Prostate gland (tissue), 2 donors: ENCODE measurements at regions not wholly inside any gene's neighbourhood (a gene's known extent, or its start where the extent isn't known, plus 50 kb on each side); places are given as distances from the start of the nearest gene placed in this dataset.

Source experiments
- DNase-seq: peaks from one replicate; pipeline ENCODE4 v3.0.0-alpha.2; 2019; ENCODE audit warnings: low spot score
- H3K27ac ChIP-seq, 2 donors: fragments of 200-600 bp; sonication (generic); 2 replicates each; pipeline ENCODE4 v1.5.1; 2017 to 2019
- H3K27me3 ChIP-seq: fragments of 200-600 bp; sonication (generic); replicated peaks from 2 replicates; pipeline ENCODE4 v1.5.1; 2019; ENCODE audit not compliant: insufficient read depth
- H3K36me3 ChIP-seq, 2 donors: fragments of 200-600 bp; sonication (generic); 1 replicate in 1 of 2; 2 replicates in 1 of 2; pipeline versions ENCODE4 v1.5.1 to v1.8.1; 2017 to 2019
- H3K4me1 ChIP-seq: fragments of 200-600 bp; sonication (generic); replicated peaks from 2 replicates; pipeline ENCODE4 v1.5.1; 2019
- H3K4me3 ChIP-seq, 2 donors: fragments of 200-600 bp; sonication (generic); 2 replicates each; pipeline ENCODE4 v1.5.1; 2017 to 2019
- H3K9me3 ChIP-seq: fragments of 200-600 bp; sonication (generic); 2 replicates; pipeline ENCODE4 v1.5.1; 2017
- POLR2A ChIP-seq: fragments of 450-650 bp; IDR thresholded peaks from one replicate; pipeline ENCODE4 v1.6.1; 2016; ENCODE audit warnings: antibody characterized with exemption, mild to moderate bottlenecking
- POLR2AphosphoS5 ChIP-seq: sonication (generic); formaldehyde crosslinking; IDR thresholded peaks from one replicate; pipeline ENCODE4 v1.6.1; 2017; ENCODE audit warnings: antibody characterized with exemption
- WGBS: methylation state at CpG from one replicate; pipeline ENCODE4 v1.1.5; 2018; 5-methylcytosine and 5-hydroxymethylcytosine counted together
- intact Hi-C: fragments of 100-400 bp; cut with DNase I; formaldehyde crosslinking; loops from one replicate; pipeline ENCODE4 v1.14.2; 2022
- TF ChIP-seq, protein P1 (sequence below), 4 experiments: fragments of 200-600 bp in 2 of 4; fragments of 450-650 bp in 2 of 4; sonication (generic) in 2 of 4; IDR thresholded peaks; 1 replicate in 3 of 4; 2 replicates in 1 of 4; pipeline ENCODE4 v1.5.1; 2016 to 2019; ENCODE audit warnings: antibody characterized with exemption in 4 of 4, mild to moderate bottlenecking in 2 of 4, moderate library complexity in 2 of 4

DNA sequence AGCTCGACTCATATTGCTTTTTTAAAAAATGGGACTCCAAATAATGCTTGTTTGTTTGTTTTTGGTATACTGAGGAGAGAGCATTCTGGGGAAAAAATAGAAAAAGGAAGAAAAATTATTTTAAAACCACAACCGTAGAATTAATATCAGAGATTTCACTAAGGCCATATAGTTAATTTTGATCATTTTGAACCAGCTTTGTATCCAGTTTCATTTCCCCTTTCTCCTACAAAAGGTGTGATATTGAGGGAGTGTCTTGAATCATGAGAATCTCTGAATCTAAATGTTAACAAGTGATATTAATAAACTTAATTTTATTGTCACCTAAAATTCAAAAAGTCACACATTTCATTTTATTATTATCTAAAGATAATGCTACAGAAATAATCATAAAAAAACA, 198.5 kb upstream of the GALNT5 start:
- H3K4me1 ChIP-seq: no peaks in the 10 kb centered on the region
- no peaks in the 10 kb centered on the region for H3K9me3 ChIP-seq
- H3K27ac ChIP-seq: no peak overlapping the region
- DNase-seq: no peak
- TF ChIP-seq, protein P1, sequence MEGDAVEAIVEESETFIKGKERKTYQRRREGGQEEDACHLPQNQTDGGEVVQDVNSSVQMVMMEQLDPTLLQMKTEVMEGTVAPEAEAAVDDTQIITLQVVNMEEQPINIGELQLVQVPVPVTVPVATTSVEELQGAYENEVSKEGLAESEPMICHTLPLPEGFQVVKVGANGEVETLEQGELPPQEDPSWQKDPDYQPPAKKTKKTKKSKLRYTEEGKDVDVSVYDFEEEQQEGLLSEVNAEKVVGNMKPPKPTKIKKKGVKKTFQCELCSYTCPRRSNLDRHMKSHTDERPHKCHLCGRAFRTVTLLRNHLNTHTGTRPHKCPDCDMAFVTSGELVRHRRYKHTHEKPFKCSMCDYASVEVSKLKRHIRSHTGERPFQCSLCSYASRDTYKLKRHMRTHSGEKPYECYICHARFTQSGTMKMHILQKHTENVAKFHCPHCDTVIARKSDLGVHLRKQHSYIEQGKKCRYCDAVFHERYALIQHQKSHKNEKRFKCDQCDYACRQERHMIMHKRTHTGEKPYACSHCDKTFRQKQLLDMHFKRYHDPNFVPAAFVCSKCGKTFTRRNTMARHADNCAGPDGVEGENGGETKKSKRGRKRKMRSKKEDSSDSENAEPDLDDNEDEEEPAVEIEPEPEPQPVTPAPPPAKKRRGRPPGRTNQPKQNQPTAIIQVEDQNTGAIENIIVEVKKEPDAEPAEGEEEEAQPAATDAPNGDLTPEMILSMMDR (IDR thresholded peaks at IDR 0.05): no peak
- TF ChIP-seq POLR2A (no peak), POLR2AphosphoS5 (no peak)
- no peak overlapping the region for H3K4me3 ChIP-seq
- intact Hi-C loops: no loop called here
- no peaks in the 10 kb centered on the region for H3K27me3 ChIP-seq
- no peaks in the 10 kb centered on the region for H3K36me3 ChIP-seq
- WGBS: 93% methylated on average over 2 of the region's 2 CpGs

- no peak for DNase-seq
- Histone ChIP-seq H3K27ac (no peak overlapping the region), H3K4me1 (no peaks in the 10 kb centered on the region), H3K27me3 (no peaks in the 10 kb centered on the region), H3K9me3 (no peaks in the 10 kb centered on the region), H3K36me3 (no peaks in the 10 kb centered on the region), H3K4me3 (no peak overlapping the region)
- TF ChIP-seq, protein P1 (IDR thresholded peaks at IDR 0.05): no peak
- TF ChIP-seq POLR2AphosphoS5: no peak
- TF ChIP-seq POLR2A: no peak
- intact Hi-C loops: no loop called here
- 74% methylated on average over 2 of the region's 2 CpGs for WGBS
These were observed 195.7 kb upstream of the GALNT5 start for GRCh38 chr2:157061799-157062198.

- intact Hi-C loops: no loop called here
- Histone ChIP-seq H3K36me3 (no peaks in the 10 kb centered on the region), H3K4me1 (no peaks in the 10 kb centered on the region), H3K27me3 (no peaks in the 10 kb centered on the region), H3K4me3 (no peak overlapping the region), H3K9me3 (no peaks in the 10 kb centered on the region), H3K27ac (no peak overlapping the region)
- DNase-seq: no peak
- WGBS: 45% methylated on average over 2 of the region's 2 CpGs
- TF ChIP-seq, protein P1 (IDR thresholded peaks at IDR 0.05): no peak
- TF ChIP-seq POLR2A (no peak), POLR2AphosphoS5 (no peak)
These were observed 189.9 kb upstream of the GALNT5 start for GRCh38 chr2:157067562-157067961.

- TF ChIP-seq, protein P1 (IDR thresholded peaks at IDR 0.05): no peak
- TF ChIP-seq POLR2AphosphoS5 (no peak), POLR2A (no peak)
These were observed 189.3 kb upstream of the GALNT5 start for GRCh38 chr2:157068237-157068636.

DNA sequence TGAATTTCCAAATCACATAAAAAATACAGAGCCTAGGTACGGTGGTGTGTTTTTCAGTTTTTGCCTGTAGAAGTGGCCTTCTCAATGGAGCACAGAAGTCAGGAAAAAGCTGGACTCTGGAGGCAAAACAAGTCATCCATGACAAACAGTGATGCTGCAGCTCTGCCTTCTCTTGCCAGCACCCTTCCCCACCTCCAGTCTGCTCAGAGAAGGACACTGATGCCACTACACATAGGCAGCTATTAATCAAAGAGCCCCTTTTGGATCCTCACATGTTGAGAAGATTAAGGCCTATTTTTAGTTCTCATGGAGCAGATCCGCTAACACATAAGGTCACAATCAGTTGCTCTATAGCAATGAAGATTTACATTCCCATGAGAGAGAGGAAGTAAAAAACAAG, 181.6 kb upstream of the GALNT5 start:
- Histone ChIP-seq H3K36me3 (no peaks in the 10 kb centered on the region), H3K4me1 (no peaks in the 10 kb centered on the region), H3K27ac (no peak overlapping the region), H3K9me3 (no peaks in the 10 kb centered on the region), H3K27me3 (no peaks in the 10 kb centered on the region), H3K4me3 (no peak overlapping the region)
- TF ChIP-seq POLR2AphosphoS5 (no peak), POLR2A (no peak)
- TF ChIP-seq, protein P1 (IDR thresholded peaks at IDR 0.05): no peak
- WGBS: 86% methylated on average over 2 of the region's 2 CpGs
- DNase-seq: no peak
- intact Hi-C loops: no loop called here

More at GRCh38 chr2:157068237-157068636, 189.3 kb upstream of the GALNT5 start:
- WGBS: 91% methylated on average over 1 of the region's 1 CpG
- no peaks in the 10 kb centered on the region for H3K27me3 ChIP-seq
- no peaks in the 10 kb centered on the region for H3K9me3 ChIP-seq
- H3K4me1 ChIP-seq: no peaks in the 10 kb centered on the region
- intact Hi-C loops: no loop called here
- H3K27ac ChIP-seq: no peak overlapping the region
- H3K36me3 ChIP-seq: no peaks in the 10 kb centered on the region
- H3K4me3 ChIP-seq: no peak overlapping the region
- DNase-seq: no peak
